ENCODE measurements at regions not wholly inside any gene's neighbourhood (a gene's known extent, or its start where the extent isn't known, plus 50 kb on each side); places are given as distances from the start of the nearest gene placed in this dataset.

DNA sequence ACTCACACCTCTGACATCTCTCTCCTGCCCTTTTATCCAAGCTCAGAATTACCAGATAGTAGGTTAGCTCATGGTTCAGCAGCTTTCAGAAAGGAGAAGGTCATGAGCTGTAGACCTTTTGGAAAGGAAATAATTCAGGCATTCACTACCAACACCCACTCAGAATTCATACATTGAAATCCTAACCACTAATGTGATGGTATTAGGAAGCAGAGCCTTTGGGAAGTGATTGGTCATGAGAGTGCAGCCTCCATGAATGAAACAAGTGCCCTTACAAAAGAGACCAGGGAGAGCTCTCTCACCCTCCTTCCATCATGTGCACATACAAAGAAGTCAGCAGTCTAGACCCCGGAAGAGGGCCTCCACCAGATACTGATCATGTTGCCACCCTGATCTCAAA, 315.8 kb upstream of the CCDC54 start:
- no peak for DNase-seq
- in situ Hi-C loops (cut with MboI; ENCODE audit: low sequenced_read_pairs in 4 of 4) (loop anchor here in 1 of 4 donors (25.0 kb wide), 1 partner anchor 1374 kb away; no protein-coding TSS in a partner anchor), intact Hi-C loops (cut with DNase I; ENCODE audit: low total_unique reads) (loop anchor here (10.0 kb wide), 1 partner anchor 237 kb away; no protein-coding TSS in a partner anchor)
- Histone ChIP-seq H3K9me3 (no peaks in the 10 kb centered on the region), H3K27me3 (no peaks in the 10 kb centered on the region), H3K36me3 (no peaks in the 10 kb centered on the region), H3K4me1 (peaks cover 0 to 3% of the 10 kb centered on the region in 2 donors), H3K4me3 (no peak overlapping the region), H3K27ac (no peak overlapping the region)
- no peak for ATAC-seq
- TF ChIP-seq CTCF (IDR thresholded peaks at IDR 0.05 in 4 of 5, conservative IDR thresholded peaks at IDR 0.05 in 1 of 5) (no peak), POLR2A (IDR thresholded peaks at IDR 0.05) (no peak)

GRCh38 chr3:107062310-107062709, 314.9 kb upstream of the CCDC54 start:
- peaks cover 0 to 3% of the 10 kb centered on the region in 2 donors for H3K4me1 ChIP-seq
- H3K27me3 ChIP-seq: no peaks in the 10 kb centered on the region
- TF ChIP-seq POLR2A (IDR thresholded peaks at IDR 0.05) (no peak), CTCF (IDR thresholded peaks at IDR 0.05 in 4 of 5, conservative IDR thresholded peaks at IDR 0.05 in 1 of 5) (no peak)
- H3K4me3 ChIP-seq: no peak overlapping the region
- intact Hi-C loops (cut with DNase I; ENCODE audit: low total_unique reads) (loop anchor here (10.0 kb wide), 1 partner anchor 238 kb away; no protein-coding TSS in a partner anchor), in situ Hi-C loops (cut with MboI; ENCODE audit: low sequenced_read_pairs in 4 of 4) (loop anchor here in 1 of 4 donors (25.0 kb wide), 1 partner anchor 1375 kb away; no protein-coding TSS in a partner anchor)
- H3K27ac ChIP-seq: no peak overlapping the region
- no peaks in the 10 kb centered on the region for H3K36me3 ChIP-seq
- ATAC-seq: no peak
- DNase-seq: no peak
- H3K9me3 ChIP-seq: no peaks in the 10 kb centered on the region

- TF ChIP-seq POLR2A (IDR thresholded peaks at IDR 0.05): no peak
- in situ Hi-C loops (cut with MboI; ENCODE audit: low sequenced_read_pairs in 4 of 4): loop anchor here in 1 of 4 donors (25.0 kb wide), 1 partner anchor 1375 kb away; no protein-coding TSS in a partner anchor
- no peak for ATAC-seq
- Histone ChIP-seq H3K4me1 (peaks cover 0 to 3% of the 10 kb centered on the region in 2 donors), H3K9me3 (no peaks in the 10 kb centered on the region), H3K27ac (no peak overlapping the region), H3K27me3 (no peaks in the 10 kb centered on the region), H3K36me3 (no peaks in the 10 kb centered on the region), H3K4me3 (no peak overlapping the region)
- no peak for DNase-seq
- intact Hi-C loops (cut with DNase I; ENCODE audit: low total_unique reads): loop anchor here (10.0 kb wide), 1 partner anchor 238 kb away; no protein-coding TSS in a partner anchor
These were observed 314.5 kb upstream of the CCDC54 start for GRCh38 chr3:107062787-107063186.

- no peak overlapping the region for H3K27ac ChIP-seq
- DNase-seq (no peak), ATAC-seq (no peak)
- TF ChIP-seq POLR2A (IDR thresholded peaks at IDR 0.05): no peak
- TF ChIP-seq CTCF (IDR thresholded peaks at IDR 0.05 in 4 of 5, conservative IDR thresholded peaks at IDR 0.05 in 1 of 5): no peak
- intact Hi-C loops (cut with DNase I; ENCODE audit: low total_unique reads): loop anchor here (10.0 kb wide), 1 partner anchor 239 kb away; no protein-coding TSS in a partner anchor
- no peaks in the 10 kb centered on the region for H3K27me3 ChIP-seq
- peaks cover 0 to 3% of the 10 kb centered on the region in 2 donors for H3K4me1 ChIP-seq
- no peaks in the 10 kb centered on the region for H3K9me3 ChIP-seq
- in situ Hi-C loops (cut with MboI; ENCODE audit: low sequenced_read_pairs in 4 of 4): loop anchor here in 1 of 4 donors (25.0 kb wide), 1 partner anchor 1376 kb away; no protein-coding TSS in a partner anchor
- no peak overlapping the region for H3K4me3 ChIP-seq
- H3K36me3 ChIP-seq: no peaks in the 10 kb centered on the region
These were observed 313.9 kb upstream of the CCDC54 start for GRCh38 chr3:107063351-107063750.

GRCh38 chr3:107064405-107065060, 312.7 kb upstream of the CCDC54 start:
- no peaks in the 10 kb centered on the region for H3K9me3 ChIP-seq
- ATAC-seq (peak; percentile 81 to 92), DNase-seq (peak; percentile 21 to 44)
- H3K27me3 ChIP-seq: no peaks in the 10 kb centered on the region
- intact Hi-C loops (cut with DNase I; ENCODE audit: low total_unique reads) (loop anchor here (10.0 kb wide), 1 partner anchor 240 kb away; no protein-coding TSS in a partner anchor), in situ Hi-C loops (cut with MboI; ENCODE audit: low sequenced_read_pairs in 4 of 4) (loop anchor here in 1 of 4 donors (25.0 kb wide), 1 partner anchor 1377 kb away; no protein-coding TSS in a partner anchor)
- no peak overlapping the region for H3K27ac ChIP-seq
- H3K36me3 ChIP-seq: no peaks in the 10 kb centered on the region
- TF ChIP-seq POLR2A (IDR thresholded peaks at IDR 0.05) (no peak), CTCF (IDR thresholded peaks at IDR 0.05 in 4 of 5, conservative IDR thresholded peaks at IDR 0.05 in 1 of 5) (peak; percentile 29 to 80 (median 53))
- H3K4me1 ChIP-seq: peaks cover 0 to 3% of the 10 kb centered on the region in 2 donors
- H3K4me3 ChIP-seq: no peak overlapping the region
